BJ (cell line): ENCODE measurements at regions not wholly inside any gene's neighbourhood (a gene's known extent, or its start where the extent isn't known, plus 50 kb on each side); places are given as distances from the start of the nearest gene placed in this dataset.
A peak's percentile ranks its signal among the peaks of the same experiment; 100 is the strongest.

Source experiments
- CTCF ChIA-PET: fragments of 350-600 bp; formaldehyde crosslinking; extraction: SDS; loops from one replicate; lab custom pipeline; 2021; ENCODE audit warnings: antibody characterized with exemption, inconsistent platforms; lab: Yijun Ruan, JAX
- POLR2A ChIA-PET: fragments of 300-600 bp; sonication (Branson Sonifier 250); formaldehyde crosslinking; extraction: SDS; loops from one replicate; lab custom pipeline; 2021; ENCODE audit warnings: antibody characterized with exemption; lab: Charles Lee
- DNase-seq: peaks from one replicate; pipeline ENCODE4 v3.0.0-alpha.2; 2011; ENCODE audit warnings: low read depth
- H3K27me3 ChIP-seq: 2 replicates; pipeline ENCODE4 v1.6.0; 2011; ENCODE audit warnings: low read length; ENCODE audit not compliant: control insufficient read depth, insufficient read depth
- H3K36me3 ChIP-seq: 2 replicates; pipeline ENCODE4 v1.5.1; 2011; ENCODE audit warnings: low read length; ENCODE audit not compliant: control insufficient read depth, insufficient read depth
- H3K4me3 ChIP-seq: 2 replicates; pipeline ENCODE4 v1.5.1; 2011; ENCODE audit warnings: low read depth, mild to moderate bottlenecking, control low read depth, low read length
- CTCF ChIP-seq: IDR thresholded peaks from 2 replicates; pipeline ENCODE4 v1.5.1; 2011; ENCODE audit warnings: low read depth, mild to moderate bottlenecking, control low read depth, inconsistent platforms, low read length, moderate library complexity; ENCODE audit not compliant: insufficient read depth

- peaks cover 8% of the 10 kb centered on the region for H3K27me3 ChIP-seq
Measured at GRCh38 chr6:3571250-3571681, 114.4 kb upstream of the SLC22A23 start.

GRCh38 chr6:3569816-3570215 is 113.0 kb upstream of the SLC22A23 start:
- Histone ChIP-seq H3K27me3 (peaks cover 8% of the 10 kb centered on the region), H3K36me3 (no peaks in the 10 kb centered on the region), H3K4me3 (no peak overlapping the region)
- CTCF ChIA-PET, result interaction anchor here (0.6 kb wide), 1 partner anchor 408 kb away, joined by 3 read pairs; no protein-coding TSS in a partner anchor
- TF ChIP-seq CTCF, result no peak
- no peak for DNase-seq
- POLR2A ChIA-PET, result no interaction called here

More at GRCh38 chr6:3571250-3571681, 114.4 kb upstream of the SLC22A23 start:
- no peak overlapping the region for H3K4me3 ChIP-seq
- CTCF ChIA-PET, result no interaction called here
- no peak for DNase-seq
- POLR2A ChIA-PET, result no interaction called here
- no peak for TF ChIP-seq CTCF
- H3K36me3 ChIP-seq, result no peaks in the 10 kb centered on the region

GRCh38 chr6:3568396-3569082 is 111.7 kb upstream of the SLC22A23 start:
- H3K27me3 ChIP-seq, result peaks cover 8% of the 10 kb centered on the region
- no peaks in the 10 kb centered on the region for H3K36me3 ChIP-seq
- no peak overlapping the region for H3K4me3 ChIP-seq
- TF ChIP-seq CTCF, result no peak
- POLR2A ChIA-PET, result no interaction called here
- DNase-seq, result no peak
- CTCF ChIA-PET, result no interaction called here

GRCh38 chr6:3566812-3567211 is 110.0 kb upstream of the SLC22A23 start:
- Histone ChIP-seq H3K36me3 (no peaks in the 10 kb centered on the region), H3K4me3 (no peak overlapping the region), H3K27me3 (peaks cover 6% of the 10 kb centered on the region)
- peak; percentile 8 for DNase-seq
- TF ChIP-seq CTCF, result no peak
- ChIA-PET CTCF (no interaction called here), POLR2A (no interaction called here)

- no peak overlapping the region for H3K4me3 ChIP-seq
- peaks cover 5% of the 10 kb centered on the region for H3K27me3 ChIP-seq
- no peaks in the 10 kb centered on the region for H3K36me3 ChIP-seq
- no peak for DNase-seq
- ChIA-PET CTCF (interaction anchor here (0.7 to 1.1 kb wide), 2 partner anchors 33 to 154 kb away, joined by 3 read pairs; no protein-coding TSS in a partner anchor), POLR2A (no interaction called here)
- no peak for TF ChIP-seq CTCF
Measured at GRCh38 chr6:3565291-3565690, 108.4 kb upstream of the SLC22A23 start.
